ENCODE measurements at regions not wholly inside any gene's neighbourhood (a gene's known extent, or its start where the extent isn't known, plus 50 kb on each side); places are given as distances from the start of the nearest gene placed in this dataset.

DNA sequence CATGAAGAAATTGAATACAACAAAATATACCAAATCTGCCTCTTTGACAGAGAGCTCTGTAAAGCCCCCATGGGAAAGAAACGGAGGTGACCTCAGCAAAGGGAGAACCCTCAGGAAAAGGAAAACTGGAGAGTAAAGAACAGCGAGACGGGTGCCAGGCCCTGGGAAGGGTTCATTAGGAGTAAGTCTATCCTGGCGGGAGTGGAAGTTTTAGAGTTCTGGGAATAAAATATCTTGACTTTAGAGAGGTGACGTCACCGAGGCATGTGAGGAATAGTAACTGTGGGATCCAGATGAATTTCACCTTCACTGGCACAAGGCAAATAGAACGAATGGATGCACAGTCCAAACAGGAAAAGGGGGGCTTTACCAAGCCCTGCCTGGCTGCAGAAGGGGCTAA is 362.8 kb upstream of the IGFBP3 start:
- no peaks in the 10 kb centered on the region for H3K4me1 ChIP-seq (ENCODE audit: control insufficient read depth in 1 of 2, insufficient read depth in 2 of 2, low read length in 2 of 2)
- H3K4me2 ChIP-seq (ENCODE audit: low read length) = no peak overlapping the region
- POLR2A ChIA-PET = no interaction called here
- H3K9me2 ChIP-seq (ENCODE audit: insufficient read depth) = no peaks in the 10 kb centered on the region
- no peak overlapping the region for H3K4me3 ChIP-seq (replicated peaks in 1 of 2; ENCODE audit: low read depth in 1 of 2, low read length in 2 of 2)
- H3K9me3 ChIP-seq (ENCODE audit: control insufficient read depth in 1 of 2, insufficient read depth in 1 of 2, low read depth in 1 of 2, low read length in 2 of 2) = no peaks in the 10 kb centered on the region
- no peaks in the 10 kb centered on the region for H4K20me1 ChIP-seq (ENCODE audit: insufficient read depth)
- intact Hi-C loops (cut with micrococcal nuclease) = no loop called here
- TF ChIP-seq EZH2phosphoT487 (IDR thresholded peaks at IDR 0.05; ENCODE audit: borderline replicate concordance) = no peak
- TF ChIP-seq, protein P1, sequence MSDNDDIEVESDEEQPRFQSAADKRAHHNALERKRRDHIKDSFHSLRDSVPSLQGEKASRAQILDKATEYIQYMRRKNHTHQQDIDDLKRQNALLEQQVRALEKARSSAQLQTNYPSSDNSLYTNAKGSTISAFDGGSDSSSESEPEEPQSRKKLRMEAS (IDR thresholded peaks at IDR 0.05) = no peak
- TF ChIP-seq EZH2 (IDR thresholded peaks at IDR 0.05) = no peak
- TF ChIP-seq, protein P2, sequence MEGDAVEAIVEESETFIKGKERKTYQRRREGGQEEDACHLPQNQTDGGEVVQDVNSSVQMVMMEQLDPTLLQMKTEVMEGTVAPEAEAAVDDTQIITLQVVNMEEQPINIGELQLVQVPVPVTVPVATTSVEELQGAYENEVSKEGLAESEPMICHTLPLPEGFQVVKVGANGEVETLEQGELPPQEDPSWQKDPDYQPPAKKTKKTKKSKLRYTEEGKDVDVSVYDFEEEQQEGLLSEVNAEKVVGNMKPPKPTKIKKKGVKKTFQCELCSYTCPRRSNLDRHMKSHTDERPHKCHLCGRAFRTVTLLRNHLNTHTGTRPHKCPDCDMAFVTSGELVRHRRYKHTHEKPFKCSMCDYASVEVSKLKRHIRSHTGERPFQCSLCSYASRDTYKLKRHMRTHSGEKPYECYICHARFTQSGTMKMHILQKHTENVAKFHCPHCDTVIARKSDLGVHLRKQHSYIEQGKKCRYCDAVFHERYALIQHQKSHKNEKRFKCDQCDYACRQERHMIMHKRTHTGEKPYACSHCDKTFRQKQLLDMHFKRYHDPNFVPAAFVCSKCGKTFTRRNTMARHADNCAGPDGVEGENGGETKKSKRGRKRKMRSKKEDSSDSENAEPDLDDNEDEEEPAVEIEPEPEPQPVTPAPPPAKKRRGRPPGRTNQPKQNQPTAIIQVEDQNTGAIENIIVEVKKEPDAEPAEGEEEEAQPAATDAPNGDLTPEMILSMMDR (IDR thresholded peaks at IDR 0.05 in 2 of 3, conservative IDR thresholded peaks at IDR 0.05 in 1 of 3; ENCODE audit: borderline replicate concordance in 1 of 3, insufficient read depth in 1 of 3, low read depth in 2 of 3, low read length in 2 of 3) = no peak
- no peak for TF ChIP-seq TCF7L2 (IDR thresholded peaks at IDR 0.05; ENCODE audit: borderline replicate concordance, extremely low read depth, insufficient read depth, insufficient read length)
- H3K9ac ChIP-seq (ENCODE audit: low read length) = no peak overlapping the region
- no peaks in the 10 kb centered on the region for H3K36me3 ChIP-seq (ENCODE audit: control insufficient read depth in 1 of 2, insufficient read depth in 2 of 2, low read length in 2 of 2)
- H3K79me2 ChIP-seq (ENCODE audit: insufficient read depth, low read length) = no peaks in the 10 kb centered on the region
- no peak overlapping the region for H2AFZ ChIP-seq (ENCODE audit: low read depth, low read length, poor library complexity, severe bottlenecking)
- RAD21 ChIA-PET (ENCODE audit: low non-redundant PET in 1 of 2, low total read pairs in 2 of 2, uncharacterized antibody in 2 of 2, unreplicated experiment in 2 of 2) = no interaction called here
- no TSS peak for BruUV-seq (replicated peaks)
- H3K27me3 ChIP-seq (ENCODE audit: insufficient read depth, low read length) = no peaks in the 10 kb centered on the region
- no peak for DNase-seq (ENCODE audit: low read depth, low spot score)
- ATAC-seq = no peak
- CTCF ChIA-PET = no interaction called here
- no peak overlapping the region for H3K27ac ChIP-seq (ENCODE audit: low read depth, low read length)

DNA sequence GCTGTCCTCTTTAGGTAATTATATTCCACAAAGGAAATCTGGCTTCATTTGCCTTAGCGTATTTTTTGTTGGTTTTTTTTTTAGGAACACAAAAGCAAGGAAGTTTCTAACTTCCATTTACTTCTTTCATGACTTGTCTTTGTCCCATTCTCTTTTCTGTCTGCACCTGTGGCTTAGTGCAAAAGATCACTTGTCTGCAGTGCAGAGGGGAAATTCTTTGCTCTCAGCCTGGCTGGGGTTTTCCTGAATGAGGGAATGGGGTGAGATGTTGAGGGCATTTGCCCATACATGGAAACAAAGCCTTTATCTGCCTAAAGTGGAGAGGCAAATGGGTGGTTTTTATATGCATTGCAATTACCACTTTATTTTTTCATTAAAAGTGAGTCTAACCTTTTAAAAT is 361.1 kb upstream of the IGFBP3 start:
- H3K9me3 ChIP-seq (ENCODE audit: control insufficient read depth in 1 of 2, insufficient read depth in 1 of 2, low read depth in 1 of 2, low read length in 2 of 2) = no peaks in the 10 kb centered on the region
- ChIA-PET CTCF (no interaction called here), POLR2A (no interaction called here), RAD21 (ENCODE audit: low non-redundant PET in 1 of 2, low total read pairs in 2 of 2, uncharacterized antibody in 2 of 2, unreplicated experiment in 2 of 2) (no interaction called here)
- no peak overlapping the region for H3K4me2 ChIP-seq (ENCODE audit: low read length)
- DNase-seq (ENCODE audit: low read depth, low spot score) = no peak
- no peak overlapping the region for H2AFZ ChIP-seq (ENCODE audit: low read depth, low read length, poor library complexity, severe bottlenecking)
- ATAC-seq = no peak
- H3K27me3 ChIP-seq (ENCODE audit: insufficient read depth, low read length) = no peaks in the 10 kb centered on the region
- intact Hi-C loops (cut with micrococcal nuclease) = no loop called here
- no peaks in the 10 kb centered on the region for H4K20me1 ChIP-seq (ENCODE audit: insufficient read depth)
- no peak overlapping the region for H3K9ac ChIP-seq (ENCODE audit: low read length)
- no peaks in the 10 kb centered on the region for H3K79me2 ChIP-seq (ENCODE audit: insufficient read depth, low read length)
- no peaks in the 10 kb centered on the region for H3K36me3 ChIP-seq (ENCODE audit: control insufficient read depth in 1 of 2, insufficient read depth in 2 of 2, low read length in 2 of 2)
- no TSS peak for BruUV-seq (replicated peaks)
- H3K4me3 ChIP-seq (replicated peaks in 1 of 2; ENCODE audit: low read depth in 1 of 2, low read length in 2 of 2) = no peak overlapping the region
- no peak overlapping the region for H3K27ac ChIP-seq (ENCODE audit: low read depth, low read length)
- no peaks in the 10 kb centered on the region for H3K9me2 ChIP-seq (ENCODE audit: insufficient read depth)
- no peaks in the 10 kb centered on the region for H3K4me1 ChIP-seq (ENCODE audit: control insufficient read depth in 1 of 2, insufficient read depth in 2 of 2, low read length in 2 of 2)
- no peak for TF ChIP-seq RAD21 (IDR thresholded peaks at IDR 0.05; ENCODE audit: low read depth)
- TF ChIP-seq EZH2 (IDR thresholded peaks at IDR 0.05) = no peak
- no peak for TF ChIP-seq POLR2AphosphoS5 (IDR thresholded peaks at IDR 0.05; ENCODE audit: low read depth, low read length)
- no peak for TF ChIP-seq CEBPB (IDR thresholded peaks at IDR 0.05; ENCODE audit: low read depth)
- TF ChIP-seq SIN3A (IDR thresholded peaks at IDR 0.05; ENCODE audit: low read depth) = no peak
- no peak for TF ChIP-seq FOSL1 (IDR thresholded peaks at IDR 0.05; ENCODE audit: low read depth)
- TF ChIP-seq, protein P2 (IDR thresholded peaks at IDR 0.05 in 2 of 3, conservative IDR thresholded peaks at IDR 0.05 in 1 of 3; ENCODE audit: borderline replicate concordance in 1 of 3, insufficient read depth in 1 of 3, low read depth in 2 of 3, low read length in 2 of 3) = no peak
- TF ChIP-seq SRF (IDR thresholded peaks at IDR 0.05; ENCODE audit: low read depth) = no peak
- TF ChIP-seq TCF7L2 (IDR thresholded peaks at IDR 0.05; ENCODE audit: borderline replicate concordance, extremely low read depth, insufficient read depth, insufficient read length) = no peak
- TF ChIP-seq, protein P1 (IDR thresholded peaks at IDR 0.05) = no peak
- TF ChIP-seq, protein P3, sequence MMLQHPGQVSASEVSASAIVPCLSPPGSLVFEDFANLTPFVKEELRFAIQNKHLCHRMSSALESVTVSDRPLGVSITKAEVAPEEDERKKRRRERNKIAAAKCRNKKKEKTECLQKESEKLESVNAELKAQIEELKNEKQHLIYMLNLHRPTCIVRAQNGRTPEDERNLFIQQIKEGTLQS (IDR thresholded peaks at IDR 0.05) = no peak
- TF ChIP-seq ZNF274 (IDR thresholded peaks at IDR 0.05; ENCODE audit: low read depth, low read length) = no peak
- no peak for TF ChIP-seq CBX3 (IDR thresholded peaks at IDR 0.05; ENCODE audit: low read depth)
